ENCODE measurements at regions not wholly inside any gene's neighbourhood (a gene's known extent, or its start where the extent isn't known, plus 50 kb on each side); places are given as distances from the start of the nearest gene placed in this dataset.

GRCh38 chr2:156800781-156801361, 364.7 kb downstream of the GPD2 start:
- ChIA-PET CTCF (interaction anchor here (0.6 kb wide), 1 partner anchor 873 kb away, joined by 4 read pairs; no protein-coding TSS in a partner anchor), POLR2A (no interaction called here)
- H3K36me3 ChIP-seq (ENCODE audit: control insufficient read depth, insufficient read depth, low read length) = no peaks in the 10 kb centered on the region
- TF ChIP-seq REST (IDR thresholded peaks at IDR 0.05; ENCODE audit: insufficient read depth in 1 of 2, low read depth in 2 of 2, low read length in 1 of 2) (no peak), CTCF (IDR thresholded peaks at IDR 0.05) (no peak), POLR2AphosphoS5 (IDR thresholded peaks at IDR 0.05; ENCODE audit: low read depth, low read length) (no peak), TCF7L2 (IDR thresholded peaks at IDR 0.05; ENCODE audit: low read depth, low read length) (no peak), SIN3A (IDR thresholded peaks at IDR 0.05; ENCODE audit: borderline replicate concordance, insufficient read depth, low read depth, low read length) (no peak)
- DNase-seq (ENCODE audit: low read depth, low spot score) (no peak), ATAC-seq (no peak)
- H3K27me3 ChIP-seq (ENCODE audit: control insufficient read depth, insufficient read depth, low read length) = no peaks in the 10 kb centered on the region
- no peak overlapping the region for H3K4me3 ChIP-seq (ENCODE audit: low read depth in 2 of 2, low read length in 2 of 2)
- H3K27ac ChIP-seq (ENCODE audit: low read length) = no peak overlapping the region
- intact Hi-C loops (cut with micrococcal nuclease; ENCODE audit: unreplicated experiment) (no loop called here), in situ Hi-C loops (cut with HindIII; ENCODE audit: low pct_unique_long_range_greater_than_20kb, low sequenced_read_pairs) (no loop called here)
- H3K4me1 ChIP-seq (ENCODE audit: control insufficient read depth, insufficient read depth, low read length) = no peaks in the 10 kb centered on the region
- no TSS peak for BruUV-seq (replicated peaks)
- H3K9me3 ChIP-seq (ENCODE audit: control insufficient read depth, insufficient read depth, low read depth, low read length) = no peaks in the 10 kb centered on the region

- no TSS peak for BruUV-seq (replicated peaks)
- Histone ChIP-seq H3K9me3 (ENCODE audit: control insufficient read depth, insufficient read depth, low read depth, low read length) (no peaks in the 10 kb centered on the region), H3K4me3 (ENCODE audit: low read depth in 2 of 2, low read length in 2 of 2) (no peak overlapping the region), H3K27me3 (ENCODE audit: control insufficient read depth, insufficient read depth, low read length) (no peaks in the 10 kb centered on the region), H3K27ac (ENCODE audit: low read length) (no peak overlapping the region), H3K36me3 (ENCODE audit: control insufficient read depth, insufficient read depth, low read length) (no peaks in the 10 kb centered on the region), H3K4me1 (ENCODE audit: control insufficient read depth, insufficient read depth, low read length) (no peaks in the 10 kb centered on the region)
- in situ Hi-C loops (cut with HindIII; ENCODE audit: low pct_unique_long_range_greater_than_20kb, low sequenced_read_pairs) = no loop called here
- TF ChIP-seq POLR2AphosphoS5 (IDR thresholded peaks at IDR 0.05; ENCODE audit: low read depth, low read length) (no peak), TCF7L2 (IDR thresholded peaks at IDR 0.05; ENCODE audit: low read depth, low read length) (no peak), SIN3A (IDR thresholded peaks at IDR 0.05; ENCODE audit: borderline replicate concordance, insufficient read depth, low read depth, low read length) (no peak), REST (IDR thresholded peaks at IDR 0.05; ENCODE audit: insufficient read depth in 1 of 2, low read depth in 2 of 2, low read length in 1 of 2) (no peak), CTCF (IDR thresholded peaks at IDR 0.05) (no peak)
- no peak for DNase-seq (ENCODE audit: low read depth, low spot score)
- CTCF ChIA-PET = no interaction called here
- intact Hi-C loops (cut with micrococcal nuclease; ENCODE audit: unreplicated experiment) = no loop called here
- POLR2A ChIA-PET = no interaction called here
- ATAC-seq = no peak
Measured at GRCh38 chr2:156803243-156803642, 367.1 kb downstream of the GPD2 start.
